Hindlimb muscle (tissue), 1 donor: ENCODE measurements at regions not wholly inside any gene's neighbourhood (a gene's known extent, or its start where the extent isn't known, plus 50 kb on each side); places are given as distances from the start of the nearest gene placed in this dataset.
"Not testable (repeated sequence)": the region's sequence is repeated elsewhere in the genome, so short reads cannot be mapped to it uniquely, and the experiment has no call there.

Source experiments
- DNase-seq: peaks from one replicate; pipeline ENCODE4 v3.0.0-alpha.2; 2013

DNA sequence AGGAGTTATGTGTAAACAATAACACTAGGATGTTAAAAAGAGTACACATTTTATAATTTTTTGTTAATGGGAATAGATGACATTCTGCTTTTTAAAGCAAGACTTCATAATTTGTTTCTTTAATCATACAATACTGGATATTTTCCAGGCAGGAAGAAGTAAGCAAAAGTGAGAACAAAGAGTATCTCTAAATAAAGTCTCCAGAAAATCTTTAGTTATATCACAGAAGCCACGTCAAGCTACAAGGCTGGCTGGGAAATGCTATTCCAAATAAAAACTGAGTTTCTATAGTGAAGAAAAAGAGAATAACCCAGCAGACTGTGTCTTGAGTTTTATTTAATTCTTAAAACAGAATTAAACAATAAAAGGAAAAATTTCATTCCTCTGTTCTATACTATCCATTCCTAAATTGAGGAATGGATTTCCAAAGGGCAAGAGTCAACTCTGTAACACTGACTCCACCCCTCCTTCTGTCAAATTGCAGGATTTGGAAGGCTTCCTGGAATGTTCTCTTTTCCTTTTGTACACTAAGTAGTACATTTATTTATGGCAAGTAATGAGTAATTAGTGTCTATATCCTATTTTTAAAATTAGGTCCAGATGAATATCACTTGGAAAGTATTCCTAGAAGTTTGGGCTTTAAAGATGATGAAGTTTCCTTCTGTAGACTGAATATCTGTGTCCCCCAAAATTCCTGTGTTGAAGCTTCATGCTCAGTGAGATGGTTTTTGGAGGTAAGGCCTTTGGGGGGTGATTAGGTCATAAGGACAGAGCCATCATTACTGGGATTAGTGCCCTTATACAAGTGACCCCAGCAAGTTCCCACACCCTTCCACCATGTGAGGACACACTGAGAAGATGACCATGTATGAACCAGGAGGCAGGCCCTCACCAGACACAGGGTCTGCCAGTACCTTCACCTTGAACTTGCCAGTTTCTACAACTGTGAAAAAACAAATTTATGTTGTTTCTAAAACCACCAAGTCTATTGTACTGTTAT is 290.9 kb downstream of the CRPPA start:
- no peak for DNase-seq

DNA sequence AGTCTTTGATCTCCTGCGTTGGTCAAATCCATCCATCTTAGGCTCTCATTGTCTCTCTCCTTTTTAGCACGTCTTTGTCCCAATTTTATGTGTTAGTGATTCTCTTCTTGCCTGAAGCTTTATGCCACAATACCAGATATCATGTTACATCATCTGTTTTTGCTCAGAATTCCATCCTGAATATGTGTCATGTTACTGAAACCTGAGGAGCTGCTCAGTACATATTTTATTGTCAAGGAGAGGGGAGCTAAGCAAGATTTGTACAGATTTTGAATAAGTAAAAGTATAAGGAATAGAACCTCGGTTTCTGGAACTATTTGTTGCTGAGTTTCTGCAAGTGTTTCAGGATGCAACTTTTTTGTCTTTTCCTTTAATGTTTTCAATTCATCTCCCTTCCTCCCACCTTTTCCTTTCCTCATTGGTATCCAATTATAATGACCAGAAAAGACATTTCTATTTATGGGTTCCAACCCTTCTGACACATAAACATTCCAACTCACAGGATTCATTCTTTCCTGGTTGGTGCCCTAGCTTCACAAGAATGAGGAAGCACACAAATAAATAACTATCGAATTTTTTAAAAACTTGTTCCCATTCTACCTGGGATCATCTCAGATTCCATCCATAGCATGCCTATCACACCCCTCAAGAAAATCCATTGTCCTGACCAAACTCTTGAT is 291.8 kb downstream of the CRPPA start:
- no peak for DNase-seq

DNA sequence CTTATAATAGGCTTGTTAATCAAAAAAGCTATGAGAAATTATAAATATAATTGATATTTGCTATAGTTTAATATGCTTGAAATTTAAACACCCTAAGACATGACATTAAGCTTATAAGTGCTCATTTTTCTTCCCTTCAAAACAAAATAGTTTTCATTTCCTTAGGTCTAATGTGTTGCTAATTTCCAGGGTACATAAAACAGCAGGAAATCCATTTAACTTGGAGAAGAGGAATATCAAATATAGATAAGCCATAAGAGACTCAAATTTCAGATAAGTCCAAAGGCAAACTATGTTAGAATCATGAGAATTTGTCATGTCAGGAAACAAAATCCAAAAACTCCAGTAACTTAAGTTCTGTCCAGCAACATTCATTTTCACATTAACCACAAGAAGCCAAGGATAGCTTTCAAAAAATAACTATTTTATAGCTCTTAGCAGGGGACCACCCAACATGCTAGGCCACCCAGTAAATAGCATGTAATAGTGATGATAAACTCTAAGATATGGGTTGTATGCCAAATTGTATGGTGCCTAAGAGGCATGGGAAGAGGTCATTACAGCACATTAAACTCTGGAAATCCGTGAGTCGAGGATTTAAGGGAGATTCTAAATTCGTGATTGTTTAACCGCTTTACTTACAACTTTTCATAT is 298.1 kb downstream of the CRPPA start:
- no peak for DNase-seq

DNA sequence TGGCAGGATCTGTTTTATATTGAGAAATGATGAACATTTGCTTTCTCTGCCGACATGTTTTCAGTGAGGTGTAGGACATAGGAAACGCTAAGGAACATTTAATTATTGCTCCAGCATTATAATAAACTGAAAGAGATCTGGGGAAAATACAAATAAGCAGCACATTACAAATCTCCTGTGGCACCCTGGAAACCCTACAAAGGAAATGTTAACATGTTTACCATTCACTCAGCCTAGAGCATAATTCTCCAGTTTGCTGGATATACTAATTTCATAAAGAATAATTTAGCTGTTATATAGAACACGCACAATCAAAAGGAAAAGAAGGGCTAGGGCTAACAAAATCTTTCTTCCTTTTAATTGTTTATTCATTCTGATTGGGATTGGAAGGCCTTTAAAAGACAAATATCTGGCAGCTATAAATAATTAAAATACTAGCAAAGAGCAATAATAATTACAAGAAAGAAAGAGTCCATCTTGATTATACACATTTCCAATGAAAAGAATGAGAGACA is 299.4 kb downstream of the CRPPA start:
- DNase-seq, result no peak

DNA sequence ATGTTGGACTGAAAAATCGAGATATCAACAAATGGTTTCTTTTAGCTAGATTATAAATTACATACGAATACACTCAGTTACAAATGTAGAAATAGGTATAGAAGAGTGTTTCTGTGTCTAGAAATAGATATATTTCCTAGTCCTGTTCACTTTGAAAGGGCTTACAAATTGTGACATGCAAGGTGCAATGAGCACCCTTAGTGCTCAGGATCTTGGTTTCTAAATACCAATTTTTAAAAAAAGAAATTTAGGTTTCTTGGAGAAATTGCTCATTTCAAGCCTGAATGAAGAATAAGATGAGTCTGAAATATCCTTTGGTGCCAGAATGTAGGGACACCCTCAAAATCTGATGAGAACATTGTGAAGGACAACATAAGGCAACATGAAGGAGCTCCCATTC is 306.0 kb downstream of the CRPPA start:
- no peak for DNase-seq

DNA sequence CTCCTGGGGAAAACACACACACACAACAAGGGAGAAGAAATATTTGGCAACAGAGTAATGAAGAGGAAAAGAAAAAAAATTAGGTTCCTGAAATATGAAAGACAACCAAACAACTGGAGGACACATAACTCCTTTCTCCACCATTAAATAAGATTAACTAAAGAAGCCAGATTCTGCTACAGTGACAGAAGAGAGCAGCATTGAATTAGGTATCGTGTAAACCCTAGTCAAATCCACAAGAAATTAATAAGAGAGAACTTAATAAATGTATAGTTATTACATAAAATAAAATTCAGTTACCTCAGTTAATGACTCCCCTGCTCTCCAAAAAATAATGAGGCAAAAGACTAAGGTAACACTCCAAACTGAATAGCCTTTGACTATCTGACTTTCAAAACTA is 306.7 kb downstream of the CRPPA start:
- DNase-seq, result no peak

DNA sequence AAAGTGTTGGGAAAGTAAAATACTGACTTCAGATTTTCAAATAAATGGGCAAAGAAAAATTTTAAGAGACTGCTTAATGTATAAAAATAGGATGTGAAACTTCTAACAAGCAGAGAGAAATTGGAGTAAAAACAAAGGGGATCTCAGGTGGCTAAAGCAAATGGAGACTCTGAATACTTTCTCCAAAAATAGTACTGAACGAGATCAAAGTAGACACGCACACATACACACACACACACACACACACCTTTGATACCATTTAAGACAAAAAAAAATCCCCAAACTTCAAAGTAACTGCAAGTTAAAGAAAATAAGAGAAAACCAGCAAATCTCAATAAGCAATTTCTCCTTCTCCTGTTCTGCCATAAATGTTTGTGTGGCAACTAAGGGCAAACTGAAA is 307.3 kb downstream of the CRPPA start:
- no peak for DNase-seq

DNA sequence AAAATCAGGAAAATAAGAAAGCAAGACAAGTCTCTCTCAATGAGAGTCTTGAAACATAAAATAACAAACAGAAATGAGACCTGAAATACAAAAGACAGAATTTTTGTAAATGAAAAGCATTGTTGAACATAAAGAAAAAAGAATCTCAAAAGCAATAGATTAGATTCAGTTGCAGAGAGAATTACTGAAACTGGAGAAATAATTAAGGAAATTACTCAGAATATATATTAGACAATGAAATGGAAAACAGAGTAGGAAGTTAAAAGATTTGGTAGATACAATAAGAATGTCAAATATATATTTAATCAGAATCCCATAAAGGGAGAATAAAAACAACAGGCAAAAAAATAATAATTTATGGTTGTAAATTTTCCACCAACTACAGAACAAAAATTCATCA is 308.3 kb downstream of the CRPPA start:
- no peak for DNase-seq

DNA sequence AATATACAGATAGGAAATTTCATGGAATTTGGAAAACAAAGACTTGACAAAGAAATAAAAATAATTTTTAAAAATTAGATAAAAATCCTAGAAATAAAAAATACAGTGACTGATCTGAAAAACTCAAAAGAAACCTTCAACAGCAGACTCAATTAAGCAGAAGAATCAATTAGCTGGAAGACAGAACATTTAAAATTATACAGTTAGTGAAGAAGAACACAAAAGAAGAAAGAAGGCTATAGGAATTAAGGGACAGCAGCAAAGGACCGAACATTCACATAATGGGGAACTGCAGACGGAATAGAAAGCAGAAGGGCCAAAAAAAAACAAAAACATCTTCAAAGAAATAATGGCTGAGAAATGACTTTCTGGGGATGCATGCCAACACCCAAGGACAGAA is 314.5 kb downstream of the CRPPA start:
- DNase-seq, result no peak

DNA sequence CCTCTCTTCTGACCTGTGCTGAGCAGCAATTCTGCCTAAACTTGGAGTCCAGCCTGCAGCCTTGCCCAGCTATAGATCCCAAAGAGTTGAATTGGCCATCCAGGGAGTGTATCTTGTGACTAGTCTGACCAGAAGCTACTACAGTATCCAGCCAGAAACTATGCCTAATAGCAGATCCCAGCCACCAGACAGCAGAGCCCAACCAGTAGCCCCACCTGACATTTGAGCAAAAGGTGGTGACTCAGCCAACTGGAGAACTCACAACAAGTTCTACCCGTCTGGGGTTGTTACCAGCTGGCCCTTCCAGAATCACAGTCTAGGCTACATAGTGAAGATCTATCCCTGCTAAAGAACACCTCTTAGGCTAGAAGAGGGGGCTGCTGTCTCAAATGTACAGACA is 315.0 kb downstream of the CRPPA start:
- DNase-seq, result no peak

DNA sequence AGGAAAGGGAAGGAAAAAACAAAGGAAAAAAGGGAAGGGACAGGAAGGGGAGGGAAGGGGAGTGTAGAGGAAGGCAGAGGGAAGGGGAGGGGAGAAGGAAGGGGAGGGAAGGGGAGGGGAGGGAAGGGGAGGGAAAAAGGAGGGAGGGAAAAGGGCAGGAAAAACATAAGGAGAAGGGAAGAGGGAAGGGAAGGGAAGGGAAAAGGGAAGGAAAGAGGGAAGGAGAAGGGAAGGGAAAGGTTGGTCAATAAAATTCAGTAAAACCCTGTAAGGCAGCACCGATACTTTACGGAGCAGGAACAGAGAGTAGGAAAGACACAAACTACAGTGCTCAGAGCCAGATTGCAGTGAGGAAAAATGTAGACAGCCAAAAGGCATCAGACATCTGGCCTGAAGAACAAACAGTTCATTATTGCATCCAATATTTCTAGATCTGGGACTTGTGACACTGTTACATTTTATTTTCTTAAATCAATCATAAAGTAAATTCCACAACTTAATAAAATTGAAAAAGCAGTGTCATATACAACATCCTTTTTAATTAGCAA is 322.0 kb downstream of the CRPPA start:
- no peak for DNase-seq

DNA sequence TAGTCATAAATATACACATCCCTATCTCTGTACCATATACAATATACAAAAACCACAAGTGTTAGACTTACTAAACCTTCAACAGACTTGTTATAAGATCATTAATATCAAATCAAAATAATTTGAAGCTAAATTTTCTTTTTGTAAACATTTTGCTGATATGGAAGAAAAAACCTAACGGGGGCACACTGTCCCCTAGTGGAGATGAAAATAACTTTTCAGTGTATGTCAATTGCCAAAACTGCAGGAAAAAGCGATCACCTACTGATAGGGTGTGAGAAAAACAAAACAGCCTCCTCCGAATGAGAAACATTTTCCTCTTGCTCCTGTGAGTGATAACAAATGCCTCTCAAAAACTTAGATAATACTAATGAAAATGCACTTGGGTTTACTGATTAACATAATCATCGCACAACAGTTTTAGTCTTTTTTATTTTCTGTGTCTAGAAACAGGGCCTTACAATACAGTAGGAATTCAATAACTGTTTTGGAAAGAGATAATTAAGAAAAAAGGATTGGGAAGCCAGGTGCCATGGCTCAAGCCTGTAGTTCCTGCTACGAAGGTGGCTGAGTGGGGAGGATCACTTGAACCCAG is 322.7 kb downstream of the CRPPA start:
- no peak for DNase-seq

DNA sequence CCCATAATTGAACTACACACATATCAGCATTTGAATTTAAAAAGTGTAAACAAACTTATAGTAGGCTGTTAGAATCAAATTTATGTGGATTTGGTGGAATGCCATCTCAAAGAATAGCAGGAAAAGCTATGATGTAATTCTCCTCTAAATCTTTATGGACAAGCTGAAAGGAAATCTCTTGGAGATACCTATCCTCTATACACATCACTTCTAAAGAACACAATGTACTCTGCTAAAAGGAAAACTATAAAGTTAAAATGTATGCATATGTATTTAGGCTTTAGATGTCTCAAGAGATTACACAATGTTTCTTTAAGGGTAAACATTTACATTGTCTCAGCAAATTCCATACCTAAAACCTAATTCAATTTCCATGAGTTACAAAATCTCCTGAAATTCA is 323.3 kb downstream of the CRPPA start:
- DNase-seq, result no peak

DNA sequence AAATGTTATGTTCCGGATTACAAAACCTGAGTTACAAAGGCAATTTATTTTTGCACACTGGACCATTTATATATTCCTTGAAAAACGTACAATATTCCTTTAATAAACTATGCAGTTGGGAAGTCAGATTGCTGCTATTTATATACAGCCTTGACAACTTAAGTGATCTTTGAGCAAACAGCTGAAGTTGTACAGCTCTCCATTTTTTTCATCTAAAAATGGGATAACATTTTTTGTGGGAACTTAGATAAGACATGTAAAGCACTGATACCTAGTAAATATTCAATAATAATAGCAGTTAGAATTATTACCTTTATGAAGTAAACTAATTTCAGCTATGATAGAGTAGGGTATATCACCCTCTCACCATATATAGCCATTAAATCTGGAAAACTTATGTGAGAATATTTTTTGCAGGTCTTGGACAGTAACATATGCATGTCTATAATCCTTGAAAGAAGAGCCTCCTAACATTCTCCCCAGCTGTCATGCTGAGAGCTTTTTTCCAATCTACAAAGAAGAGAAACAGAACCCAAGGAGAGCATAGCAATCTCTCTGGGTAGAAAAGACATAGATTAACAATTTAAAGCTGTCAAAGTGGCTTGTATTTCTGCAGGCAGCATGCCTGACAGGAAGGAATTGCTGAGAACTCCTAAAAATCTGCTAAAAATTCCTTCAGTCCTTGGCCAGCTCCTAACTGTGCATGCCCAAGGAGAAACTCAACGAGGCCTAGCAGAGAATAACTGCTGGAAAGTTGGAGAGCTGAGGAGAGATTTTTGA is 326.0 kb downstream of the CRPPA start:
- DNase-seq, result no peak

DNA sequence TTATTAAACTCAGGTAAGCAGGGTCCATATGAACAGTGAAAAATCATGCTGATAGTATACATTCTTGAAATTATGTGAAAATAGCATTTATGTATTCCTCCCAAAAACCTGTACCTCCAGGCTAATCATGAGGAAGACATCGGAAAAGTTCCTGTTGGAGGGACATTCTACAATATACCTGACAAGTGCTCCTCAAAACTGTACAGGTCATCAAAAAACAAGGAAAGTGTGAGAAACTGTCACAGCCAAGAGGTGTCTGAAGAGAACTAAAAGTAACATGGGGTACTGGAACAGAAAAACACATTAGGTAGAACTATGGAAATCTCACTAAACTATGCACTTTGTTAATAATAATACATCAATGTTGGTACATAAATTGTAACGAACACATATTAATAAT is 326.7 kb downstream of the CRPPA start:
- DNase-seq, result no peak

DNA sequence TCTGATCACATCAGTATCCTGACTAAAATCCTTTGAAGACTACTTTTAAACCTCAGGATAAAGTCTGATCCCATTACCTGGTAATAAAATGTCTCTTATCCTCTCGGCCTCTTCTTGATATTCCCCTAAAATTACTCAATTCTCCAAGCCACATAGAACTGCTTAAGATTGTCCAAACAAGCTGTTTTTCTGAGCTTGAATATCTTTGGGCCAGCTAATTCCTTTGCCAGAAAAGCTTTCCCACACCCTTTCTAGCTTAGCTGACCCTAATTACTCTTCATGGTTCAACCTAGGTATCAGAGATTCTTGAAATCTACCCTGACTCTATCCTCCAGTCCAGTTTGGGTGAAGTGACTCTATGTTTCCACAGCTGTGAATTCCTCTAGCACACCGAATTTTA is 328.6 kb downstream of the CRPPA start:
- DNase-seq, result no peak

DNA sequence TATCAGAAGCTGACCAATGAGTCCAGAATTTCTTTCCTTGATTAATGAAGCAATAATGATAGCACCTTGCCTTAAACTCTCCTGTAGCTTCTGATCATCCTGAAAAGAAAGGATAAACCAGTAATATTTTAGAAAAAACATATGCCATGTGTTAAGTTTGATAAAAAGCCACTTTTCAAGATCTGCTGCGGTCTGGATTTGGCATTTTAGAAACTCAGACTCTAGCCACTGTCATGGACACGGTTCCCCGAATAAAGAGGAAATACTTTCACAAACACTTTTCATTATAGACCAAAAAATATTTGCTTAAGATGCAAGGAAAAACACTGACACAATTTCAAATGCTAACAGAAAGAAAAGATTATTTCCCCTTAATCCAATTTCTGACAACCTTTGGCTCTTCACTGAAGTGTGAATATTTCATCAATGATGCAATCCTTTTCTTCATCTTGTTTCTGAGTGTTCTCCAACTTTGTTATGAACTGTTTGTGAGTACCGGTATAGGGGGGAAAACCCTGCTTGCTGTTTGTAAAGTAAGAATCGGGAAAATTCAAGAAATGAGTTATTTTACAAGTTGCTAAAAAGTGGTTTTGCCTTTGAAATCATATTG is 329.5 kb downstream of the CRPPA start:
- no peak for DNase-seq

DNA sequence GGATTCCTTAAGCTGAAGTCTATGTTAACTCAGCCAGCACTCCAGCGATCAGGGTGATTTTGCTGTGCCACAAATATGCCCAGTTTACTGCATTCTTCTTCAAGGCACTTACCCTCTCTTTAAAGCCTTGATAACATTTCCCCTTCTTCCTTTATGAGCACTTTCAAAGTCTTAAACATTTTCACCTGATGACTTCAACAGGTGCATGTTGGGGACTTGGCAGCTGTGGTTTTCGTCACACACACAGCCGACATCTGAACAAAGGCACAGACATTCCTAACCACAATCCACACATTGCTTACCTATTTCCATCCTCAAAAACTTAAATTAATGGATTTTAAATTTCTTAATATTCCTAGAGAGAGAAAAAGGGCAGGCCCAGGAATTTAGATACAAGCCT is 331.5 kb downstream of the CRPPA start:
- DNase-seq, result no peak

DNA sequence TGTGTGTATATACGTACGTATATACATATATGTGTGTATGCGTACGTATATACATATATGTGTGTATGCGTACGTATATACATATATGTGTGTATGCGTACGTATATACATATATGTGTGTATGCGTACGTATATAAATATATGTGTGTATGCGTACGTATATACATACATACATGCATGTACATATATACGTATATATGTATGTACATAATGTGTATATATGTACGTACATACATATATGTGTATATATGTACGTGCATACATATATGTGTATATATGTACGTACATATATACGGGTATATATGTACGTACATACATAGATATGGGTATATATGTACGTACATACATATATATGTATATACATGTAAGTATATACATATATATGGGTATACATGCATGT is 332.1 kb downstream of the CRPPA start:
- no peak for DNase-seq

DNA sequence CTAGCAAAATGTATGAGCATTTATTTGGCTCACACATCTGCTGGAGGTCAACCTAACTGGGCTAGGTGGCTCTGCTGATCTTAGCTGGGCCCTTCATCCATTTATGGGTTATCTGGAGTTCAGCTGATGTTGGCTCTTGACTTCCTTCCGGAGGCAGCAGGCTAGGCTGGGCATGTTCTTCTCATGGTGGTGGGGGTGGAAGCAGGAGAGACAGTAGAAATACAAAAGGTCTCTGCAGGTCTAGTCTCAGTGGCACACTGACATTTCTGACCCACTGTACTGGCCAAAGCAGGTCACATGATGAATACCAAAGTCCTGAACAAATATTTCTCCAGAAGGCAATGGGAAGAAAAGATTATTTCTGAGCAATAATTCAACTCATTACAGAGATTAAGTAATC is 334.6 kb downstream of the CRPPA start:
- no peak for DNase-seq

DNA sequence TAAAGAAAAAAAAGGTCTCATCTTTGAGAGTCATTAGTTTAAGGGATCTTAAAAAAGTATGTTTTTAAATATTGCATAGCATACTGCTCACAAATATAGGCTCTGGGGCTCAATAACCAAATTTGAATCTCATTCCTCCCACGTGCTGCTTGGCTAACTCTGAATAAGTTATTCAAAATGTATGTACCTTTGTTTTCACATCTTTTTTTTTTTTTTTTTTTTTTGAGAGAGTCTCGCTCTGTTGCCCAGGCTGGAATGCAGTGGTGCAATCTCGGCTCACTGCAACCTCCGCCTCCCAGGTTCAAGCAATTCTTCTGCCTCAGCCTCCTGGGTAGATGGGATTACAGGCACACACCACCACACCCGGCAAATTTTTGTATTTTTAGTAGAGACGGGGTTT is 335.6 kb downstream of the CRPPA start:
- not testable (repeated sequence) for DNase-seq
